A549 (cell line): ENCODE measurements at regions not wholly inside any gene's neighbourhood (a gene's known extent, or its start where the extent isn't known, plus 50 kb on each side); places are given as distances from the start of the nearest gene placed in this dataset.

Source experiments
- ATAC-seq, 2 experiments: fragments of 200-7000 bp in 1 of 2; fragments of >200 bp in 1 of 2; cut with Nextera tagmentation in 1 of 2; cut with Tn5 transposase in 1 of 2; 3 replicates each; pipeline versions ENCODE4 v1.8.0 to v1.9.1; 2018 to 2020; ENCODE audit warnings: mild to moderate bottlenecking in 1 of 2, moderate library complexity in 1 of 2
- CTCF ChIA-PET: fragments of 300-600 bp; sonication (Branson Sonifier 250); formaldehyde crosslinking; extraction: SDS; loops from one replicate; lab custom pipeline; 2021; ENCODE audit warnings: antibody characterized with exemption, inconsistent platforms; lab: Yijun Ruan, JAX
- POLR2A ChIA-PET: fragments of 350-600 bp; formaldehyde crosslinking; extraction: SDS; loops from one replicate; lab custom pipeline; 2021; ENCODE audit warnings: antibody characterized with exemption, inconsistent platforms; lab: Yijun Ruan, JAX
- DNase-seq, 2 experiments: peaks; one replicate each; pipeline versions ENCODE4 v3.0.0 to v3.0.0-alpha.2; 2011 to 2016; ENCODE audit warnings: low read depth in 1 of 2, low spot score in 1 of 2
- FAIRE-seq: peaks from 2 replicates; lab custom pipeline; 2011; peaks lifted over from hg19 to GRCh38; lab: Jason Lieb, UNC
- H3K27ac ChIP-seq, 2 experiments: fragments of >200 bp; sonication (Bioruptor Twin); formaldehyde crosslinking; 3 replicates each; pipeline ENCODE4 v1.5.1; 2016 to 2017
- H3K4me1 ChIP-seq: fragments of >200 bp; sonication (Bioruptor Twin); formaldehyde crosslinking; 3 replicates; pipeline ENCODE4 v1.6.1; 2016
- H3K4me2 ChIP-seq: fragments of >200 bp; sonication (Bioruptor Twin); formaldehyde crosslinking; 3 replicates; pipeline ENCODE4 v1.6.1; 2016
- H3K4me3 ChIP-seq: fragments of >200 bp; sonication (Bioruptor Twin); formaldehyde crosslinking; 3 replicates; pipeline ENCODE4 v1.5.1; 2016
- H3K9me3 ChIP-seq: fragments of >200 bp; sonication (Bioruptor Twin); formaldehyde crosslinking; 3 replicates; pipeline ENCODE4 v1.6.1; 2016
- CEBPB ChIP-seq, 2 experiments: fragments of >200 bp in 1 of 2; sonication (Bioruptor Twin) in 1 of 2; formaldehyde crosslinking in 1 of 2; IDR thresholded peaks; 2 replicates each; pipeline ENCODE4 v1.6.1; 2012 to 2016
- CHD4 ChIP-seq: fragments of 200-600 bp; sonication (generic); IDR thresholded peaks from 2 replicates; pipeline ENCODE4 v1.6.1; 2016; ENCODE audit warnings: antibody characterized with exemption, mild to moderate bottlenecking, borderline replicate concordance
- ELK1 ChIP-seq: fragments of 150-350 bp; IDR thresholded peaks from 2 replicates; pipeline ENCODE4 v1.6.1; 2014; ENCODE audit warnings: low read depth, mild to moderate bottlenecking, low read length
- EP300 ChIP-seq, 2 experiments: fragments of >200 bp; sonication (Bioruptor Twin); formaldehyde crosslinking; IDR thresholded peaks; 2 replicates in 1 of 2; 3 replicates in 1 of 2; pipeline ENCODE4 v1.6.1; 2016 to 2017
- ESRRA ChIP-seq: fragments of 150-350 bp; IDR thresholded peaks from 2 replicates; pipeline ENCODE4 v1.6.1; 2014; ENCODE audit warnings: mild to moderate bottlenecking, low read length, borderline replicate concordance
- FOSB ChIP-seq: fragments of 250-450 bp; sonication (Bioruptor Pico); IDR thresholded peaks from 2 replicates; pipeline ENCODE4 v1.5.0; 2020; ENCODE audit warnings: mild to moderate bottlenecking, moderate library complexity
- FOSL2 ChIP-seq, 2 experiments: fragments of 450-650 bp in 1 of 2; fragments of >200 bp in 1 of 2; sonication (Bioruptor Twin) in 1 of 2; formaldehyde crosslinking; IDR thresholded peaks; 2 replicates each; pipeline versions ENCODE4 v1.5.0 to v1.6.1; 2016 to 2020; ENCODE audit warnings: mild to moderate bottlenecking in 1 of 2, moderate library complexity in 1 of 2
- GATA3 ChIP-seq: IDR thresholded peaks from 2 replicates; pipeline ENCODE4 v1.6.1; 2012; ENCODE audit warnings: borderline replicate concordance
- HDAC2 ChIP-seq: fragments of 200-600 bp; sonication (generic); IDR thresholded peaks from 2 replicates; pipeline ENCODE4 v1.6.1; 2016
- HES2 ChIP-seq: fragments of >200 bp; sonication (Bioruptor Twin); formaldehyde crosslinking; IDR thresholded peaks from 2 replicates; pipeline ENCODE4 v1.6.1; 2016
- HEYL ChIP-seq: fragments of 250-450 bp; sonication (Bioruptor Pico); IDR thresholded peaks from 2 replicates; pipeline ENCODE4 v1.8.0; 2021; ENCODE audit warnings: mild to moderate bottlenecking, moderate library complexity
- HOXB5 ChIP-seq: fragments of 250-450 bp; sonication (Bioruptor Pico); IDR thresholded peaks from 2 replicates; pipeline ENCODE4 v1.5.0; 2020; ENCODE audit warnings: mild to moderate bottlenecking, moderate library complexity
- JUNB ChIP-seq: fragments of >200 bp; sonication (Bioruptor Twin); formaldehyde crosslinking; IDR thresholded peaks from 2 replicates; pipeline ENCODE4 v1.6.1; 2016
- KDM1A ChIP-seq: fragments of 200-600 bp; sonication (generic); IDR thresholded peaks from 2 replicates; pipeline ENCODE4 v1.6.1; 2016; ENCODE audit warnings: low read depth, mild to moderate bottlenecking
- MAZ ChIP-seq: fragments of 150-350 bp; IDR thresholded peaks from 2 replicates; pipeline ENCODE4 v1.6.1; 2014; ENCODE audit warnings: antibody characterized with exemption, low read depth, low read length, borderline replicate concordance
- NPAS2 ChIP-seq: fragments of 250-450 bp; sonication (Bioruptor Pico); IDR thresholded peaks from 2 replicates; pipeline ENCODE4 v1.8.0; 2022; ENCODE audit warnings: mild to moderate bottlenecking, moderate library complexity, borderline replicate concordance
- NR3C1 ChIP-seq: fragments of >200 bp; sonication (Bioruptor Twin); formaldehyde crosslinking; IDR thresholded peaks from 3 replicates; pipeline ENCODE4 v1.6.1; 2017
- POLR2AphosphoS2 ChIP-seq: conservative IDR thresholded peaks from 2 replicates; pipeline ENCODE4 v1.6.1; 2012; ENCODE audit warnings: low read length, improper control_type of control experiment, inconsistent platforms
- RAD21 ChIP-seq, 2 experiments: fragments of >200 bp in 1 of 2; sonication (Bioruptor Twin) in 1 of 2; formaldehyde crosslinking in 1 of 2; IDR thresholded peaks in 1 of 2; conservative IDR thresholded peaks in 1 of 2; 2 replicates in 1 of 2; 3 replicates in 1 of 2; pipeline ENCODE4 v1.6.1; 2012 to 2018; ENCODE audit warnings: inconsistent platforms in 1 of 2
- SMC3 ChIP-seq: fragments of >200 bp; sonication (Bioruptor Twin); formaldehyde crosslinking; IDR thresholded peaks from 3 replicates; pipeline ENCODE4 v1.6.1; 2018; ENCODE audit warnings: inconsistent platforms
- TFCP2L1 ChIP-seq: fragments of 250-450 bp; sonication (Bioruptor Pico); IDR thresholded peaks from 2 replicates; pipeline ENCODE4 v1.5.0; 2021; ENCODE audit warnings: mild to moderate bottlenecking
- TP53 ChIP-seq: fragments of 250-450 bp; sonication (Bioruptor Pico); IDR thresholded peaks from 2 replicates; pipeline ENCODE4 v1.5.0; 2021; ENCODE audit warnings: mild to moderate bottlenecking, moderate library complexity
- ZFP36 ChIP-seq: fragments of 450-650 bp; IDR thresholded peaks from 2 replicates; pipeline ENCODE4 v1.6.1; 2014; ENCODE audit warnings: borderline replicate concordance; ENCODE audit not compliant: partially characterized antibody
- WGBS: methylation state at CpG from one replicate; pipeline ENCODE4 v1.1.6; 2017; ENCODE audit errors: missing lambda C conversion rate; 5-methylcytosine and 5-hydroxymethylcytosine counted together
- TF ChIP-seq, protein P1 (sequence below): IDR thresholded peaks from 2 replicates; pipeline ENCODE4 v1.6.1; 2012
- TF ChIP-seq, protein P2 (sequence below): fragments of >200 bp; sonication (Bioruptor Twin); formaldehyde crosslinking; IDR thresholded peaks from 3 replicates; pipeline ENCODE4 v1.6.1; 2016

DNA sequence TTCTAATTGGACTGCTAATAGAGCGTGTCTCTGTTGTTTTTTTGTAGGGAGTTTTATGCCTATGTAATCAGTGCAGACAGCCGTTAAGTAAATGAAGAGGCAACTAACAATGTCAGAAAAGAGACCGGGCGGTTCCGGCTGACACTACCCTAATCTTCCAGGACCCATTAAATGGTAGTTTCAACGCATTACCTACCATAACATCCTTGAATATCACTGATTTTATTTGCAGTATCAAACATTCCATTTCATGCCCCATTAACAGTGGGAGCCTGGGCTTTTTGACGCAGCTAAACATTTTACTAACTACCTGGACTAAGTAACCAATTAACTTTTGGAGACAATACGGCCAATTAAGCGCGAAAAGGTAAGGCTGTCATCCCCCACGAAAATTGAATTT is 832.9 kb upstream of the NR2F2 start (continued):
- no peak for TF ChIP-seq CEBPB (IDR thresholded peaks at IDR 0.05)

DNA sequence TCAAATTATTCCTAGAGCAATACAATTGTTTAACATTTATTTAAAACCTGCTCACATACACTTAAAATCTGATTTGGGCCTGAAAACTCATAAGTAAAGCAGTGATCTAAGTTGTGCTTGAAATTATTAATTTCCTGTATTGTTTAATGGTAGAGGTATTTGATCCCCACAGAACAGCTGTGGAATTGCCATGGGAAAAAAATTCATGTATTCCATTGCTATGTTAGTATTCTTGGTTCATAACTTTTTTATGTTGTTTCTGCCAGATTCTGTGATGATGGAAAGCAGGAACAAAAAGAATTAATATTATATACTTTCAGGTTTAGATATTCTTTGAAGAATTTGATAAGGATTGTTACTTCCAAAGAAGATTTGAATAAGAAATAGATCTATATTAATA is 831.5 kb upstream of the NR2F2 start:
- DNase-seq (no peak), FAIRE-seq (no peak), ATAC-seq (no peak)
- CTCF ChIA-PET, result no interaction called here
- Histone ChIP-seq H3K4me2 (no peak overlapping the region), H3K9me3 (no peaks in the 10 kb centered on the region), H3K4me1 (no peaks in the 10 kb centered on the region), H3K27ac (no peak overlapping the region), H3K4me3 (no peak overlapping the region)
- TF ChIP-seq POLR2AphosphoS2 (no peak), NR3C1 (no peak), MAZ (no peak), FOSB (CRISPR knock-in tag) (no peak), HES2 (no peak), JUNB (no peak), NPAS2 (no peak), HEYL (no peak), ELK1 (no peak)
- TF ChIP-seq, protein P1, sequence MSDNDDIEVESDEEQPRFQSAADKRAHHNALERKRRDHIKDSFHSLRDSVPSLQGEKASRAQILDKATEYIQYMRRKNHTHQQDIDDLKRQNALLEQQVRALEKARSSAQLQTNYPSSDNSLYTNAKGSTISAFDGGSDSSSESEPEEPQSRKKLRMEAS, result no peak
- POLR2A ChIA-PET, result no interaction called here

GRCh38 chr15:95499397-95499796 is 831.1 kb upstream of the NR2F2 start:
- H3K4me3 ChIP-seq, result no peak overlapping the region
- 49% methylated on average over 3 of the region's 3 CpGs for WGBS
- ATAC-seq (no peak), DNase-seq (no peak), FAIRE-seq (no peak)
- CTCF ChIA-PET, result no interaction called here
- POLR2A ChIA-PET, result no interaction called here
- no peaks in the 10 kb centered on the region for H3K4me1 ChIP-seq
- H3K4me2 ChIP-seq, result no peak overlapping the region
- H3K27ac ChIP-seq, result no peak overlapping the region
- no peaks in the 10 kb centered on the region for H3K9me3 ChIP-seq
- TF ChIP-seq POLR2AphosphoS2, result no peak
- no peak for TF ChIP-seq CEBPB (IDR thresholded peaks at IDR 0.05)

DNA sequence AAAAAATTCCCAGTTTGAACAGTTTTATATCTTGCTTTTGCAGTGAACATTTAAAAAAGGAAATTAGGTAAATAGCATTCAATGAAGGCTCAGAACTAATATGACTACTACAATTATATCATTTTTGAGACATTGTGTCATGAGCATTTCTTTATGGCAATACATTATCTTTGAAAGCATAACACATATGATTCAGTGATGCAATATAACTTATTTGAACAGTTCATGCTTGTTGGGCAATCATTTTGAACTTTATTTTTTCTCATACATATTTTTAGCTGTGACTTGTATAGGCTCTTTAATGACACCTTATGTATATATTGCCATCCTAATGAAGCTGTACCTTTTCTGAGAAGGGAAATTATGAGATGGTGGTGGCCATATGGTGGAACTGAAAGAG is 828.6 kb upstream of the NR2F2 start:
- no peaks in the 10 kb centered on the region for H3K9me3 ChIP-seq
- no peak for TF ChIP-seq NR3C1
- TF ChIP-seq, protein P1, result no peak
- TF ChIP-seq, all 56 proteins: peak for 0
- POLR2A ChIA-PET, result no interaction called here
- H3K4me3 ChIP-seq, result no peak overlapping the region
- CTCF ChIA-PET, result no interaction called here
- DNase-seq (no peak), ATAC-seq (no peak), FAIRE-seq (peak; percentile 28)
- H3K4me2 ChIP-seq, result no peak overlapping the region
- H3K4me1 ChIP-seq, result no peaks in the 10 kb centered on the region
- no peak overlapping the region for H3K27ac ChIP-seq

GRCh38 chr15:95503107-95503506 is 827.4 kb upstream of the NR2F2 start:
- H3K27ac ChIP-seq, result no peak overlapping the region
- ATAC-seq, result no peak
- WGBS, result 9% methylated on average over 2 of the region's 2 CpGs
- H3K4me3 ChIP-seq, result no peak overlapping the region
- no peak overlapping the region for H3K4me2 ChIP-seq
- no peak for FAIRE-seq
- CTCF ChIA-PET, result no interaction called here
- H3K9me3 ChIP-seq, result no peaks in the 10 kb centered on the region
- H3K4me1 ChIP-seq, result no peaks in the 10 kb centered on the region
- TF ChIP-seq HDAC2 (no peak), FOSB (CRISPR knock-in tag) (no peak), HEYL (no peak), SMC3 (no peak), FOSL2 (IDR thresholded peaks at IDR 0.05) (no peak), FOSL2 (CRISPR knock-in tag; IDR thresholded peaks at IDR 0.05) (no peak), RAD21 (conservative IDR thresholded peaks at IDR 0.05 in 1 of 2, IDR thresholded peaks at IDR 0.05 in 1 of 2) (no peak), TFCP2L1 (no peak), HOXB5 (CRISPR knock-in tag) (no peak), ZFP36 (no peak), NR3C1 (no peak), TP53 (CRISPR knock-in tag) (no peak), ESRRA (no peak), CHD4 (no peak), KDM1A (no peak), GATA3 (no peak), EP300 (IDR thresholded peaks at IDR 0.05) (no peak), NPAS2 (no peak)
- TF ChIP-seq, protein P2, sequence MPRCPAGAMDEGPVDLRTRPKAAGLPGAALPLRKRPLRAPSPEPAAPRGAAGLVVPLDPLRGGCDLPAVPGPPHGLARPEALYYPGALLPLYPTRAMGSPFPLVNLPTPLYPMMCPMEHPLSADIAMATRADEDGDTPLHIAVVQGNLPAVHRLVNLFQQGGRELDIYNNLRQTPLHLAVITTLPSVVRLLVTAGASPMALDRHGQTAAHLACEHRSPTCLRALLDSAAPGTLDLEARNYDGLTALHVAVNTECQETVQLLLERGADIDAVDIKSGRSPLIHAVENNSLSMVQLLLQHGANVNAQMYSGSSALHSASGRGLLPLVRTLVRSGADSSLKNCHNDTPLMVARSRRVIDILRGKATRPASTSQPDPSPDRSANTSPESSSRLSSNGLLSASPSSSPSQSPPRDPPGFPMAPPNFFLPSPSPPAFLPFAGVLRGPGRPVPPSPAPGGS, result no peak
- DNase-seq, result no peak
- POLR2A ChIA-PET, result no interaction called here
